GM19455 (cell line): ENCODE measurements at regions not wholly inside any gene's neighbourhood (a gene's known extent, or its start where the extent isn't known, plus 50 kb on each side); places are given as distances from the start of the nearest gene placed in this dataset.
A peak's percentile ranks its signal among the peaks of the same experiment; 100 is the strongest.

Experiments
- ATAC-seq: cut with Tn5 transposase; IDR thresholded peaks from one replicate; pipeline ENCODE4 v1.9.1; 2021; ENCODE audit not compliant: unreplicated experiment

GRCh38 chr7:116145245-116145852, 65.0 kb upstream of the TES start:
- peak; percentile 65 for ATAC-seq

- ATAC-seq: no peak
These were observed 62.2 kb upstream of the TES start for GRCh38 chr7:116148108-116148507.

DNA sequence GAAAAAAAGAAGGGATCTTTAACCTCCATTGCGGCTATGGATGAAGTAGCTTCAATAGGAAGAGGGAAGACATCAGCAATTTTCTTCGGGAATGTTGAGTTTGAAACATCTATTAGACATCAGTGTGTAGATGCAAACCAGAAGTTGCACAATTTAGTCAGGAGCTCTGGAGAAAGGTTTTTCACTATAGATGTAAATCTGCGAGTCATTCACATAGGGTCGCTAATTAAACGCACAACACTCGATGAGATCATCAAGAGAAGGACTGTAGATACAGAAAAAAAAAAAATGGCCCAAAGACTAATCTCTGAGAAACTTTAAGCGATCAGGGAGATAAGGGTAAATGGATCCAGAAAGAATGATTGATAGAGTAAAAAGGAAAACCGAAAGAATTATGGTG, 61.7 kb upstream of the TES start:
- no peak for ATAC-seq

GRCh38 chr7:116150588-116150987, 59.8 kb upstream of the TES start:
- peak; percentile 84 for ATAC-seq

- no peak for ATAC-seq
These were observed 58.1 kb upstream of the TES start for GRCh38 chr7:116152276-116152675.

GRCh38 chr7:116153050-116153449, 57.3 kb upstream of the TES start:
- no peak for ATAC-seq

DNA sequence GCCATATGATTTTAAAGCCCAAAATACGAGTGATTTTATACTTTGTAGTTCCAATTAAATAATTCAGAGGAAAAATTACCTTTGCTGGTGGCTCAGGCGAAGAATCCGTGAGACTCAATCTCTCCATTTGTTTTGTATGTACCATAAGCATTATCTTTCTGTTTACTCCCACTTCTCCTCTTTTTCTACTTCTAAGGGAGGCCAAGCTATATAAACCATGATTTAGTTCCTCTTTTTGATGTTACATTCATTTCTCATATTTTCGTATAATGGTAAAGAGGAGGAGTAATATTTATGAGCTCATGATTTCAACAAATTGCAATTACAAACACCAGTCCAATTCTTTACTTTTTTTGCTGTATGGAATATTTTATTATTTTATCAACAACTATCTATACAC, 50.6 kb upstream of the TES start:
- ATAC-seq: no peak
